Upper lobe of left lung (tissue), 4 donors: ENCODE measurements at regions not wholly inside any gene's neighbourhood (a gene's known extent, or its start where the extent isn't known, plus 50 kb on each side); places are given as distances from the start of the nearest gene placed in this dataset.

Experiments used
- POLR2A ChIP-seq, 4 donors: fragments of 450-650 bp; IDR thresholded peaks; one replicate each; pipeline ENCODE4 v1.5.1; 2016 to 2017; ENCODE audit warnings: antibody characterized with exemption in 4 of 4, mild to moderate bottlenecking in 2 of 4
- TF ChIP-seq, protein P1 (sequence below), 6 experiments: fragments of 450-650 bp in 4 of 6; fragments of 200-600 bp in 2 of 6; sonication (generic) in 2 of 6; IDR thresholded peaks; one replicate each; pipeline ENCODE4 v1.5.1; 2016 to 2019; ENCODE audit warnings: antibody characterized with exemption in 6 of 6

DNA sequence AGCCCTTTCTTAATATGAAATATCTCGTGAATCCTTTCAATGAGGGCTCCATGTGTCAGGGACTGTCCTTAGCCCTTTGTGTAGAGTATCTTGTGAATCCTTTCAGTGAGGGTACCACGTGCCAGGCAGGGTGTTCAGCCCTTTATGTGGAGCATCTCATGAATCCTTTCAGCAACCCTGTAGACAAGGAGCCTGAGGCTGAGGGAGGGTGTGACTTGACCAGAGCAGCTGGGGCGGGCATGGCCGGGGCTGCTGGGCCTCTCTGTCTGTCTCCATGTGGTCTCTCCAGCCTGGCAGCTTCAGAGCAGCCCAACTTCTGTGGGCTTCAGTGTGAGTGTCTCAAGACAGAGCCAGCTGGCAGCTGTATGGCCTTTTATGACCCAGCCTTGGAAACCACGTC is 140.2 kb downstream of the AACS start:
- TF ChIP-seq, protein P1, sequence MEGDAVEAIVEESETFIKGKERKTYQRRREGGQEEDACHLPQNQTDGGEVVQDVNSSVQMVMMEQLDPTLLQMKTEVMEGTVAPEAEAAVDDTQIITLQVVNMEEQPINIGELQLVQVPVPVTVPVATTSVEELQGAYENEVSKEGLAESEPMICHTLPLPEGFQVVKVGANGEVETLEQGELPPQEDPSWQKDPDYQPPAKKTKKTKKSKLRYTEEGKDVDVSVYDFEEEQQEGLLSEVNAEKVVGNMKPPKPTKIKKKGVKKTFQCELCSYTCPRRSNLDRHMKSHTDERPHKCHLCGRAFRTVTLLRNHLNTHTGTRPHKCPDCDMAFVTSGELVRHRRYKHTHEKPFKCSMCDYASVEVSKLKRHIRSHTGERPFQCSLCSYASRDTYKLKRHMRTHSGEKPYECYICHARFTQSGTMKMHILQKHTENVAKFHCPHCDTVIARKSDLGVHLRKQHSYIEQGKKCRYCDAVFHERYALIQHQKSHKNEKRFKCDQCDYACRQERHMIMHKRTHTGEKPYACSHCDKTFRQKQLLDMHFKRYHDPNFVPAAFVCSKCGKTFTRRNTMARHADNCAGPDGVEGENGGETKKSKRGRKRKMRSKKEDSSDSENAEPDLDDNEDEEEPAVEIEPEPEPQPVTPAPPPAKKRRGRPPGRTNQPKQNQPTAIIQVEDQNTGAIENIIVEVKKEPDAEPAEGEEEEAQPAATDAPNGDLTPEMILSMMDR (IDR thresholded peaks at IDR 0.05) = no peak
- TF ChIP-seq POLR2A (IDR thresholded peaks at IDR 0.05) = no peak
